ENCODE measurements at regions not wholly inside any gene's neighbourhood (a gene's known extent, or its start where the extent isn't known, plus 50 kb on each side); places are given as distances from the start of the nearest gene placed in this dataset.

- Histone ChIP-seq H3K9me2 (ENCODE audit: insufficient read depth) (no peaks in the 10 kb centered on the region), H3K27ac (ENCODE audit: low read depth, low read length) (no peak overlapping the region), H3K4me2 (ENCODE audit: low read length) (no peak overlapping the region), H3K36me3 (ENCODE audit: control insufficient read depth in 1 of 2, insufficient read depth in 2 of 2, low read length in 2 of 2) (no peaks in the 10 kb centered on the region), H3K79me2 (ENCODE audit: insufficient read depth, low read length) (no peaks in the 10 kb centered on the region), H3K4me3 (replicated peaks in 1 of 2; ENCODE audit: low read depth in 1 of 2, low read length in 2 of 2) (no peak overlapping the region), H4K20me1 (ENCODE audit: insufficient read depth) (no peaks in the 10 kb centered on the region), H3K9ac (ENCODE audit: low read length) (no peak overlapping the region), H2AFZ (ENCODE audit: low read depth, low read length, poor library complexity, severe bottlenecking) (no peak overlapping the region), H3K4me1 (ENCODE audit: control insufficient read depth in 1 of 2, insufficient read depth in 2 of 2, low read length in 2 of 2) (no peaks in the 10 kb centered on the region), H3K27me3 (ENCODE audit: insufficient read depth, low read length) (peaks cover 35% of the 10 kb centered on the region), H3K9me3 (ENCODE audit: control insufficient read depth in 1 of 2, insufficient read depth in 1 of 2, low read depth in 1 of 2, low read length in 2 of 2) (no peaks in the 10 kb centered on the region)
- POLR2A ChIA-PET, result no interaction called here
- CTCF ChIA-PET, result no interaction called here
- BruUV-seq (replicated peaks), result no TSS peak
- no peak for TF ChIP-seq RAD21 (IDR thresholded peaks at IDR 0.05; ENCODE audit: low read depth)
- intact Hi-C loops (cut with micrococcal nuclease), result no loop called here
- ATAC-seq (no peak), DNase-seq (ENCODE audit: low read depth, low spot score) (no peak)
- RAD21 ChIA-PET (ENCODE audit: low non-redundant PET in 1 of 2, low total read pairs in 2 of 2, uncharacterized antibody in 2 of 2, unreplicated experiment in 2 of 2), result no interaction called here
These were observed 389.2 kb upstream of the NFE2L3 start for GRCh38 chr7:25762511-25763462.

GRCh38 chr7:25763463-25763860, 388.5 kb upstream of the NFE2L3 start:
- ChIA-PET RAD21 (ENCODE audit: low non-redundant PET in 1 of 2, low total read pairs in 2 of 2, uncharacterized antibody in 2 of 2, unreplicated experiment in 2 of 2) (no interaction called here), CTCF (no interaction called here), POLR2A (no interaction called here)
- Histone ChIP-seq H3K9me3 (ENCODE audit: control insufficient read depth in 1 of 2, insufficient read depth in 1 of 2, low read depth in 1 of 2, low read length in 2 of 2) (no peaks in the 10 kb centered on the region), H2AFZ (ENCODE audit: low read depth, low read length, poor library complexity, severe bottlenecking) (no peak overlapping the region), H3K9ac (ENCODE audit: low read length) (no peak overlapping the region), H3K36me3 (ENCODE audit: control insufficient read depth in 1 of 2, insufficient read depth in 2 of 2, low read length in 2 of 2) (no peaks in the 10 kb centered on the region), H3K27ac (ENCODE audit: low read depth, low read length) (no peak overlapping the region), H3K4me3 (replicated peaks in 1 of 2; ENCODE audit: low read depth in 1 of 2, low read length in 2 of 2) (no peak overlapping the region), H3K4me2 (ENCODE audit: low read length) (no peak overlapping the region), H3K4me1 (ENCODE audit: control insufficient read depth in 1 of 2, insufficient read depth in 2 of 2, low read length in 2 of 2) (no peaks in the 10 kb centered on the region), H3K27me3 (ENCODE audit: insufficient read depth, low read length) (peaks cover 35% of the 10 kb centered on the region), H3K9me2 (ENCODE audit: insufficient read depth) (no peaks in the 10 kb centered on the region), H3K79me2 (ENCODE audit: insufficient read depth, low read length) (no peaks in the 10 kb centered on the region), H4K20me1 (ENCODE audit: insufficient read depth) (no peaks in the 10 kb centered on the region)
- DNase-seq (ENCODE audit: low read depth, low spot score), result no peak
- no TSS peak for BruUV-seq (replicated peaks)
- intact Hi-C loops (cut with micrococcal nuclease), result no loop called here
- no peak for ATAC-seq
- TF ChIP-seq ATF3 (IDR thresholded peaks at IDR 0.05) (no peak), ZFX (IDR thresholded peaks at IDR 0.05) (no peak), CTCF (IDR thresholded peaks at IDR 0.05 in 2 of 3, conservative IDR thresholded peaks at IDR 0.05 in 1 of 3; ENCODE audit: borderline replicate concordance in 1 of 3, insufficient read depth in 1 of 3, low read depth in 2 of 3, low read length in 2 of 3) (no peak), REST (IDR thresholded peaks at IDR 0.05; ENCODE audit: low read depth) (no peak), ZNF274 (IDR thresholded peaks at IDR 0.05; ENCODE audit: low read depth, low read length) (no peak), EGR1 (IDR thresholded peaks at IDR 0.05; ENCODE audit: low read depth) (no peak), MAX (IDR thresholded peaks at IDR 0.05) (no peak), CBX3 (IDR thresholded peaks at IDR 0.05; ENCODE audit: low read depth) (no peak), TCF7L2 (IDR thresholded peaks at IDR 0.05; ENCODE audit: borderline replicate concordance, extremely low read depth, insufficient read depth, insufficient read length) (no peak), SRF (IDR thresholded peaks at IDR 0.05; ENCODE audit: low read depth) (no peak), SIN3A (IDR thresholded peaks at IDR 0.05; ENCODE audit: low read depth) (no peak), SP1 (IDR thresholded peaks at IDR 0.05; ENCODE audit: low read depth) (no peak), FOSL1 (IDR thresholded peaks at IDR 0.05; ENCODE audit: low read depth) (no peak)

All from HCT116 (cell line).